GM23338 (cell line): ENCODE measurements at regions not wholly inside any gene's neighbourhood (a gene's known extent, or its start where the extent isn't known, plus 50 kb on each side); places are given as distances from the start of the nearest gene placed in this dataset.

Experiments
- ATAC-seq: fragments of 200-7000 bp; cut with Tn5 transposase; 3 replicates; pipeline ENCODE4 v1.9.1; 2020
- DNase-seq: peaks from one replicate; pipeline ENCODE4 v3.0.0-alpha.2; 2015; ENCODE audit warnings: low spot score
- H2AFZ ChIP-seq: fragments of 200-600 bp; sonication (generic); 2 replicates; pipeline ENCODE4 v1.8.0; 2016; ENCODE audit warnings: antibody characterized with exemption, mild to moderate bottlenecking, moderate library complexity
- H3F3A ChIP-seq: fragments of 200-600 bp; sonication (generic); replicated peaks from 2 replicates; pipeline ENCODE4 v1.8.0; 2017; ENCODE audit warnings: antibody characterized with exemption, mixed run types, low read depth
- H3K27ac ChIP-seq: fragments of 200-600 bp; sonication (generic); 2 replicates; pipeline ENCODE4 v1.6.1; 2016; ENCODE audit warnings: low read depth
- H3K27me3 ChIP-seq: fragments of 200-600 bp; sonication (generic); 2 replicates; pipeline ENCODE4 v1.8.0; 2016; ENCODE audit warnings: mild to moderate bottlenecking, mixed run types, moderate library complexity; ENCODE audit not compliant: insufficient read depth
- H3K36me3 ChIP-seq: fragments of 200-600 bp; sonication (generic); 2 replicates; pipeline ENCODE4 v1.8.0; 2016; ENCODE audit warnings: mild to moderate bottlenecking; ENCODE audit not compliant: insufficient read depth
- H3K4me1 ChIP-seq: fragments of 200-600 bp; sonication (generic); 2 replicates; pipeline ENCODE4 v1.8.0; 2016; ENCODE audit warnings: mild to moderate bottlenecking, moderate library complexity; ENCODE audit not compliant: insufficient read depth
- H3K4me2 ChIP-seq: fragments of 200-600 bp; sonication (generic); 2 replicates; pipeline ENCODE4 v1.7.1; 2017; ENCODE audit warnings: mixed run types
- H3K4me3 ChIP-seq: fragments of 200-600 bp; sonication (generic); 2 replicates; pipeline ENCODE4 v1.6.1; 2016; ENCODE audit warnings: mixed run types
- H3K79me2 ChIP-seq: fragments of 200-600 bp; sonication (generic); replicated peaks from 2 replicates; pipeline ENCODE4 v1.8.0; 2017; ENCODE audit warnings: mild to moderate bottlenecking; ENCODE audit not compliant: insufficient read depth
- H3K9me2 ChIP-seq: fragments of 200-600 bp; sonication (generic); 2 replicates; pipeline ENCODE4 v1.8.0; 2017; ENCODE audit not compliant: insufficient read depth
- H4K20me1 ChIP-seq: fragments of 200-600 bp; sonication (generic); replicated peaks from 2 replicates; pipeline ENCODE4 v1.8.0; 2017; ENCODE audit warnings: mild to moderate bottlenecking; ENCODE audit not compliant: insufficient read depth
- H3K27ac Mint-ChIP-seq: 2 replicates; pipeline ENCODE4 v1.8.0; 2020; ENCODE audit warnings: inconsistent platforms, mild to moderate bottlenecking, moderate library complexity, mixed read lengths
- H3K27me3 Mint-ChIP-seq: 3 replicates; pipeline ENCODE4 v1.8.0; 2022; ENCODE audit warnings: low read depth, mild to moderate bottlenecking, moderate library complexity, mixed read lengths, inconsistent platforms; ENCODE audit not compliant: insufficient read depth, poor library complexity
- H3K36me3 Mint-ChIP-seq: 3 replicates; pipeline ENCODE4 v1.8.0; 2021; ENCODE audit warnings: low read depth, mild to moderate bottlenecking, inconsistent platforms, moderate library complexity, mixed read lengths
- H3K4me1 Mint-ChIP-seq: 3 replicates; pipeline ENCODE4 v1.8.0; 2020; ENCODE audit warnings: mild to moderate bottlenecking, inconsistent platforms, mixed read lengths
- H3K4me3 Mint-ChIP-seq: 3 replicates; pipeline ENCODE4 v1.8.0; 2021; ENCODE audit warnings: moderate library complexity, mild to moderate bottlenecking, inconsistent platforms, mixed read lengths
- H3K9me3 Mint-ChIP-seq: 3 replicates; pipeline ENCODE4 v1.8.0; 2020; ENCODE audit warnings: moderate library complexity, mild to moderate bottlenecking, inconsistent platforms, mixed read lengths
- CREB1 ChIP-seq: fragments of 250-450 bp; sonication (Bioruptor Pico); IDR thresholded peaks from 2 replicates; pipeline ENCODE4 v1.5.0; 2020; ENCODE audit warnings: low read depth, mild to moderate bottlenecking, moderate library complexity
- ETS1 ChIP-seq: IDR thresholded peaks from 2 replicates; pipeline ENCODE4 v1.6.1; 2016; ENCODE audit warnings: antibody characterized with exemption
- EZH2phosphoT487 ChIP-seq: fragments of 200-600 bp; sonication (generic); IDR thresholded peaks from one replicate; pipeline ENCODE4 v1.8.1; 2018; ENCODE audit warnings: antibody characterized with exemption; ENCODE audit not compliant: unreplicated experiment
- JUNB ChIP-seq: IDR thresholded peaks from one replicate; pipeline ENCODE4 v1.6.1; 2016; ENCODE audit warnings: antibody characterized with exemption; ENCODE audit not compliant: unreplicated experiment
- NANOG ChIP-seq: IDR thresholded peaks from 2 replicates; pipeline ENCODE4 v1.6.1; 2016; ENCODE audit warnings: antibody characterized with exemption, borderline replicate concordance
- POLR2AphosphoS5 ChIP-seq: IDR thresholded peaks from 2 replicates; pipeline ENCODE4 v1.6.1; 2016; ENCODE audit warnings: antibody characterized with exemption, low read depth
- REST ChIP-seq: IDR thresholded peaks from one replicate; pipeline ENCODE4 v1.6.1; 2018; ENCODE audit warnings: antibody characterized with exemption; ENCODE audit not compliant: unreplicated experiment
- ZNF462 ChIP-seq: fragments of 250-450 bp; sonication (Bioruptor Pico); IDR thresholded peaks from 2 replicates; pipeline ENCODE4 v1.5.0; 2020; ENCODE audit warnings: mild to moderate bottlenecking, moderate library complexity

- H3K27ac ChIP-seq, result no peak overlapping the region
- H3K79me2 ChIP-seq, result no peaks in the 10 kb centered on the region
- Mint-ChIP-seq H3K36me3 (no peaks in the 10 kb centered on the region), H3K27me3 (peaks cover 61% of the 10 kb centered on the region), H3K9me3 (no peaks in the 10 kb centered on the region), H3K4me1 (peaks cover 34% of the 10 kb centered on the region), H3K27ac (no peak overlapping the region), H3K4me3 (no peak overlapping the region)
- H4K20me1 ChIP-seq, result peaks cover 14% of the 10 kb centered on the region
- ATAC-seq, result no peak
- H3K36me3 ChIP-seq, result no peaks in the 10 kb centered on the region
- TF ChIP-seq POLR2AphosphoS5 (no peak), EZH2phosphoT487 (no peak), ETS1 (no peak), JUNB (no peak), CREB1 (CRISPR knock-in tag) (no peak), NANOG (no peak), ZNF462 (CRISPR knock-in tag) (no peak), REST (no peak)
- no peak for DNase-seq
- peaks cover 70% of the 10 kb centered on the region for H3K27me3 ChIP-seq
- H3K4me1 ChIP-seq, result peaks cover 24% of the 10 kb centered on the region
- H3K9me2 ChIP-seq, result no peaks in the 10 kb centered on the region
- H3F3A ChIP-seq, result no peaks in the 10 kb centered on the region
- no peak overlapping the region for H3K4me2 ChIP-seq
- no peak overlapping the region for H2AFZ ChIP-seq
- no peak overlapping the region for H3K4me3 ChIP-seq
Observed at GRCh38 chr14:73782623-73783022, 68.4 kb upstream of the PNMA1 start.
